ENCODE measurements at regions not wholly inside any gene's neighbourhood (a gene's known extent, or its start where the extent isn't known, plus 50 kb on each side); places are given as distances from the start of the nearest gene placed in this dataset.

DNA sequence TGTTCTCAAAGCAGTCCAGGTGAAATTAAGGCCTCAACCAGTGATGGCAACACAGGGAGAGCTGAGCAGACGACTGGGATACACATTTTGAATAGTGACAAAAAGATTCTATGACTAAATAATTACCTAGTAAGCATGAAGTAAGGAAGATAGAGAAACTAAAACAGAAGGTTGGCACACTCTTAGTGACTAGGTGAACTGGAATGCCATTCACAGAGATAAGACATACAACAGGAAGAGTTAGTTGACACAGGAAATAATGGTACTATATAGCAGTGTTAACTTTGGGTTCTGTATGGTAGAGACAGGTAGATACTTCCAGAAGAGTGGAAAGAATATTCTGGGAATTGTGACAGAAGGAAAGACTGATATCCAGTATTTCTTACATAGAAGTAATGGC lies 181.8 kb upstream of the NT5C1B start:
- TF ChIP-seq, protein P1, sequence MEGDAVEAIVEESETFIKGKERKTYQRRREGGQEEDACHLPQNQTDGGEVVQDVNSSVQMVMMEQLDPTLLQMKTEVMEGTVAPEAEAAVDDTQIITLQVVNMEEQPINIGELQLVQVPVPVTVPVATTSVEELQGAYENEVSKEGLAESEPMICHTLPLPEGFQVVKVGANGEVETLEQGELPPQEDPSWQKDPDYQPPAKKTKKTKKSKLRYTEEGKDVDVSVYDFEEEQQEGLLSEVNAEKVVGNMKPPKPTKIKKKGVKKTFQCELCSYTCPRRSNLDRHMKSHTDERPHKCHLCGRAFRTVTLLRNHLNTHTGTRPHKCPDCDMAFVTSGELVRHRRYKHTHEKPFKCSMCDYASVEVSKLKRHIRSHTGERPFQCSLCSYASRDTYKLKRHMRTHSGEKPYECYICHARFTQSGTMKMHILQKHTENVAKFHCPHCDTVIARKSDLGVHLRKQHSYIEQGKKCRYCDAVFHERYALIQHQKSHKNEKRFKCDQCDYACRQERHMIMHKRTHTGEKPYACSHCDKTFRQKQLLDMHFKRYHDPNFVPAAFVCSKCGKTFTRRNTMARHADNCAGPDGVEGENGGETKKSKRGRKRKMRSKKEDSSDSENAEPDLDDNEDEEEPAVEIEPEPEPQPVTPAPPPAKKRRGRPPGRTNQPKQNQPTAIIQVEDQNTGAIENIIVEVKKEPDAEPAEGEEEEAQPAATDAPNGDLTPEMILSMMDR (IDR thresholded peaks at IDR 0.05), result no peak
- TF ChIP-seq POLR2A (IDR thresholded peaks at IDR 0.05), result no peak

Measured in esophagus squamous epithelium (tissue), 4 donors.